A673 (cell line): ENCODE measurements at regions not wholly inside any gene's neighbourhood (a gene's known extent, or its start where the extent isn't known, plus 50 kb on each side); places are given as distances from the start of the nearest gene placed in this dataset.

Experiments used
- BruUV-seq: library from RNA; stranded (reverse); fragments of 400-500 nt; replicated peaks from 2 replicates; lab custom pipeline; 2021; lab: Mats Ljungman, UMichigan
- CTCF ChIA-PET: fragments of 300-600 bp; sonication (Branson Sonifier 250); formaldehyde crosslinking; loops from one replicate; lab custom pipeline; 2022; ENCODE audit warnings: antibody characterized with exemption; lab: Charles Lee
- POLR2A ChIA-PET: fragments of 300-600 bp; sonication (Branson Sonifier 250); formaldehyde crosslinking; loops from one replicate; lab custom pipeline; 2022; ENCODE audit warnings: antibody characterized with exemption; ENCODE audit not compliant: low non-redundant PET; lab: Charles Lee
- DNase-seq: peaks from one replicate; pipeline ENCODE4 v3.0.0-alpha.2; 2015; ENCODE audit warnings: low spot score
- H3K27ac ChIP-seq: fragments of 200-600 bp; sonication (generic); 2 replicates; pipeline ENCODE4 v1.5.1; 2016; ENCODE audit warnings: mixed run types, low read depth, mild to moderate bottlenecking, mixed read lengths, antibody characterized with exemption, low read length; ENCODE audit not compliant: poor library complexity, severe bottlenecking
- H3K27me3 ChIP-seq: fragments of 200-600 bp; sonication (generic); replicated peaks from 2 replicates; pipeline ENCODE4 v1.6.1; 2017; ENCODE audit warnings: mixed run types, low read depth, mild to moderate bottlenecking, mixed read lengths, antibody characterized with exemption, low read length; ENCODE audit not compliant: insufficient read depth, poor library complexity
- H3K36me3 ChIP-seq: fragments of 200-600 bp; sonication (generic); 2 replicates; pipeline ENCODE4 v1.6.1; 2016; ENCODE audit warnings: mixed run types, mild to moderate bottlenecking, mixed read lengths, antibody characterized with exemption, low read length; ENCODE audit not compliant: insufficient read depth, poor library complexity, severe bottlenecking
- H3K4me1 ChIP-seq: fragments of 200-600 bp; sonication (generic); 2 replicates; pipeline ENCODE4 v1.6.1; 2017; ENCODE audit warnings: mixed run types, mild to moderate bottlenecking, mixed read lengths, antibody characterized with exemption, low read length; ENCODE audit not compliant: insufficient read depth, poor library complexity, severe bottlenecking
- H3K4me3 ChIP-seq: fragments of 200-600 bp; sonication (generic); 2 replicates; pipeline ENCODE4 v1.5.1; 2016; ENCODE audit warnings: low read depth, mixed run types, mild to moderate bottlenecking, mixed read lengths, low read length; ENCODE audit not compliant: poor library complexity, severe bottlenecking
- H3K9me3 ChIP-seq: fragments of 200-600 bp; sonication (generic); 2 replicates; pipeline ENCODE4 v1.6.1; 2016; ENCODE audit warnings: mixed run types, low read depth, mild to moderate bottlenecking, mixed read lengths, antibody characterized with exemption, low read length; ENCODE audit not compliant: poor library complexity, severe bottlenecking
- EZH2 ChIP-seq: fragments of 200-600 bp; sonication (generic); IDR thresholded peaks from 2 replicates; pipeline ENCODE4 v1.6.1; 2017; ENCODE audit warnings: borderline replicate concordance, low read depth, mild to moderate bottlenecking, mixed read lengths, antibody characterized with exemption, low read length; ENCODE audit not compliant: poor library complexity, severe bottlenecking
- intact Hi-C: fragments of 100-400 bp; cut with micrococcal nuclease; formaldehyde crosslinking; loops from one replicate; pipeline ENCODE4 v1.10.0; 2022; ENCODE audit not compliant: unreplicated experiment
- TF ChIP-seq, protein P1 (sequence below): fragments of 300-800, 200-600 bp; sonication (generic); conservative IDR thresholded peaks from 2 replicates; pipeline ENCODE4 v1.5.1; 2017; ENCODE audit warnings: low read depth, mild to moderate bottlenecking, antibody characterized with exemption, low read length, moderate library complexity, mixed read lengths

DNA sequence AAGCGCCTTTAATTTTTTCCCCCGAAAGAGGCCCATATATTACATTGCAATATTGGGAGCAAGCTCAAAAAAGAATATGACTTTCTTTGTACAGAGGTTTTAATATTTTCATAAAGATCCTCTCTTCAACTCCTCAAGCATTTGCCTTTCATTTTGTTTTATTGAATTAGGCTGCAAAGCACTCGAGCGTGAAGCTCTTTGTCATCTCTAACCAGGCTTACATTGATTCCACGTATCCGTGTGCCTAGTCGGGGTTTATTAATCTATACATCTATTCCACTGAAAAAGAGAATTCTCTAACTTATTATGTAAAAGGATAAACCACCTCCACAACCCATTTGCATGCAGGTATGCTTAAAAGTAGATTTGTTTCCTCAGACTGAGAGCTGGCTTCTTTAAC, 234.8 kb upstream of the TMPO start:
- no peaks in the 10 kb centered on the region for H3K9me3 ChIP-seq
- ChIA-PET POLR2A (no interaction called here), CTCF (interaction anchor here (0.6 kb wide), 1 partner anchor 1293 kb away, joined by 5 read pairs; no protein-coding TSS in a partner anchor)
- no peak for DNase-seq
- H3K27me3 ChIP-seq, result peaks cover 14% of the 10 kb centered on the region
- no peak for TF ChIP-seq EZH2
- TF ChIP-seq, protein P1, sequence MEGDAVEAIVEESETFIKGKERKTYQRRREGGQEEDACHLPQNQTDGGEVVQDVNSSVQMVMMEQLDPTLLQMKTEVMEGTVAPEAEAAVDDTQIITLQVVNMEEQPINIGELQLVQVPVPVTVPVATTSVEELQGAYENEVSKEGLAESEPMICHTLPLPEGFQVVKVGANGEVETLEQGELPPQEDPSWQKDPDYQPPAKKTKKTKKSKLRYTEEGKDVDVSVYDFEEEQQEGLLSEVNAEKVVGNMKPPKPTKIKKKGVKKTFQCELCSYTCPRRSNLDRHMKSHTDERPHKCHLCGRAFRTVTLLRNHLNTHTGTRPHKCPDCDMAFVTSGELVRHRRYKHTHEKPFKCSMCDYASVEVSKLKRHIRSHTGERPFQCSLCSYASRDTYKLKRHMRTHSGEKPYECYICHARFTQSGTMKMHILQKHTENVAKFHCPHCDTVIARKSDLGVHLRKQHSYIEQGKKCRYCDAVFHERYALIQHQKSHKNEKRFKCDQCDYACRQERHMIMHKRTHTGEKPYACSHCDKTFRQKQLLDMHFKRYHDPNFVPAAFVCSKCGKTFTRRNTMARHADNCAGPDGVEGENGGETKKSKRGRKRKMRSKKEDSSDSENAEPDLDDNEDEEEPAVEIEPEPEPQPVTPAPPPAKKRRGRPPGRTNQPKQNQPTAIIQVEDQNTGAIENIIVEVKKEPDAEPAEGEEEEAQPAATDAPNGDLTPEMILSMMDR, result no peak
- intact Hi-C loops, result no loop called here
- no peak overlapping the region for H3K27ac ChIP-seq
- H3K4me3 ChIP-seq, result no peak overlapping the region
- H3K36me3 ChIP-seq, result no peaks in the 10 kb centered on the region
- H3K4me1 ChIP-seq, result no peaks in the 10 kb centered on the region
- no TSS peak for BruUV-seq

DNA sequence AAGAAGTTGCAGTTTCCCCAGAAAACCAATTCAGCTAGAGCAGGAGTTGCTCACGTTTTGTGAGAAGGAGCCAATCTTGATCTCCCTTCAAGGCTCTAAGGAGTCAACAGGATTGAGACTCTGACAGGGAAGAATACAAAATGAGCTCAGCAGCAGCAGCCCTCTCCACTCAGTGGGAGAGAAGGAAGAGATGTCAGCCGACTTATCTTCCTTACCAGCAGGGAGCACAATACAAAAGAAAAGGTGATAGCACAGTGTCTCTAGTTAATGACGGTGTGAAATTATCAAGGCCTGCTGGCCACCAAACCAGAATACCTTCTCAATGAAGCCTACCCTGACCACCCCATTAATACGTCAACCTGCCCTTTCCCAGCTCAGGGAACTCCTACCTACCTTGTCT, 223.6 kb upstream of the TMPO start:
- intact Hi-C loops, result loop anchor here (1.0 kb wide), 1 partner anchor 23 kb away; no protein-coding TSS in a partner anchor
- no TSS peak for BruUV-seq
- TF ChIP-seq EZH2, result no peak
- TF ChIP-seq, protein P1, result no peak
- ChIA-PET POLR2A (no interaction called here), CTCF (no interaction called here)
- no peak overlapping the region for H3K27ac ChIP-seq
- H3K4me3 ChIP-seq, result no peak overlapping the region
- H3K27me3 ChIP-seq, result peaks cover 74% of the 10 kb centered on the region
- no peaks in the 10 kb centered on the region for H3K4me1 ChIP-seq
- no peak for DNase-seq
- H3K36me3 ChIP-seq, result no peaks in the 10 kb centered on the region
- peaks cover 4% of the 10 kb centered on the region for H3K9me3 ChIP-seq

- TF ChIP-seq, protein P1, result no peak
- no peak for TF ChIP-seq EZH2
- DNase-seq, result no peak
- H3K27me3 ChIP-seq, result peaks cover 57% of the 10 kb centered on the region
- ChIA-PET CTCF (no interaction called here), POLR2A (no interaction called here)
- H3K27ac ChIP-seq, result no peak overlapping the region
- no peaks in the 10 kb centered on the region for H3K9me3 ChIP-seq
- intact Hi-C loops, result no loop called here
- no peaks in the 10 kb centered on the region for H3K4me1 ChIP-seq
- H3K4me3 ChIP-seq, result no peak overlapping the region
- H3K36me3 ChIP-seq, result no peaks in the 10 kb centered on the region
- no TSS peak for BruUV-seq
Measured at GRCh38 chr12:98294051-98294805, 221.2 kb upstream of the TMPO start.
